Activated CD4-positive, alpha-beta T cell treated with anti-CD3 and anti-CD28 coated beads, Interleukin-2, amount 50 U/mL, for 24 hours (primary cell): ENCODE measurements at regions not wholly inside any gene's neighbourhood (a gene's known extent, or its start where the extent isn't known, plus 50 kb on each side); places are given as distances from the start of the nearest gene placed in this dataset.
A peak's percentile ranks its signal among the peaks of the same experiment; 100 is the strongest.
"Not testable (repeated sequence)": the region's sequence is repeated elsewhere in the genome, so short reads cannot be mapped to it uniquely, and the experiment has no call there.

Experiments used
- DNase-seq, 2 donors: peaks; one replicate each; pipeline ENCODE4 v3.0.0-alpha.2; 2020; ENCODE audit warnings: low read depth in 1 of 2, low spot score in 1 of 2

DNA sequence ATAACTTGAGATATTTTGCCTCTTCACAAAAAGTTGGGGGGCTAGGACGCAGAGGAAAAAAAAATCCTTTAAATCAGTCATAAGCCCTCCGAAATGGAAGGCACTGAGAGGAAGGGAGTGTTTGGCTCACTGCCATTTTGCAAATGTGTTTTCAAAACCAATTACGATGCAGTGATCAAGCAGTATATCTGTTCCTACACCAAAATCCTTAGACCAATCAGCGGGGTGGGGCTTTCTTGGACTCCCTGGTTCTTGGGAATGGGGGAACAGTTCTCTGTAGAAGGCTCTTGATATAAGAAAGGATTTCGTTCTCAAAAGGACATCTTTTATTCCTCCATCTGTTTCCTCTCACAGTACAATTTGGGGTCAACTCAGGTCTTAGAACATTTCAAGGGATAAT lies 478.6 kb upstream of the JARID2 start:
- DNase-seq: no peak

DNA sequence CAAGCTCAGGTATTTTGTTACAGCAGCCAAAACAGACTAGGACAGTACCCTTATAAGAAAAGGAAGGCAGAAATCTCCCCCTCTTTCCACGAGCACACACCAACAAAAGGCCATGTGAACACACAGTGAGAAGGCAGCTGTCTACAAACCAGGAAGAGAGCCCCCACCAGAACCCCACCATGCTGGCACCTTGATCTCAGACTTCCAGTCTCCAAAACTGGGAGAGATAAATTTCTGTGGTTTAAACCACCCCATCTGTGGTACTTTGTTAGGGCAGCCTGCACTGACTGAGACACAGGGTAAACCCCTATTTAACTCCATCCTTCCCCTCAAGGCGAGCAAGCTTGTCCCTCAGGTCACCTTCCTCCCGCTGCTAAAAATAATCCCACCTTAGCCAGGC lies 475.8 kb upstream of the JARID2 start:
- no peak for DNase-seq

DNA sequence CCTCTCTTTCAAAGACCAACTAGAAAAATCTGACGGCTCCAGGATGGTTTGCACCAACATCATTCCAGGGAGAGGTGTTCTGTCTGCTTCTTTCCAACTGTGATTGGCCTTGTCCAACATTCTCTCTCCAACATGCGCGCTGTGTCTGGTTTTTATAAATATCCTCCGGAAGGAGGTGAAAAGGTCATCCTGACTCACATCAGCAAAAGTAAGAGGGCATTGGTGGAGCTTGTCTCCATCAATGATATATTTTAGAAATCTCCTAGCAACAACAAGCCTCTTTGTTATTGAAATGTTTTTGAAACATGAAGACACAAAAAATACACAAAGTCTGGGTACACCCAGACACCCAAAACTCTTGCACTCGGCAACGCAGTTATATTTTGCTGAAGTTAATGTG lies 475.3 kb upstream of the JARID2 start:
- DNase-seq: no peak

DNA sequence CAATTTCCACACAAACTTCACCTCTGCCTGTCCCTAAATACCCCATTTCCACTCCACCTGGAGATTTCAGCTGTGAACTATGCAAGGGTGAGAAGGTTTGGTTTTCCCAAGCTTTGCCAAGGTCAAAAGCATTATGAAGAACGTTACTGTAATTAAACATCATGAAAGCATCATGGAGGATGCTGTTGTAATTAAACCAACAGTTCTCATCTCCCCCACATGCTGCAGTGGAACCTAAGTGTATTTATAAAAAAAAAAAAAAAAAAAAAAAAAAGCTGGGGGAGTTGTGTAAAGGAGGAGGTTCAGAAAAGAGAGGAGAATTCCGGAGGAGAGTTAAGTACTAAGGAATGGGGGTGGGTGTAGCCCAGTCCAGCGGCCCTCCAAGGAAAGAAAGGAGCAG lies 474.9 kb upstream of the JARID2 start:
- DNase-seq: no peak

DNA sequence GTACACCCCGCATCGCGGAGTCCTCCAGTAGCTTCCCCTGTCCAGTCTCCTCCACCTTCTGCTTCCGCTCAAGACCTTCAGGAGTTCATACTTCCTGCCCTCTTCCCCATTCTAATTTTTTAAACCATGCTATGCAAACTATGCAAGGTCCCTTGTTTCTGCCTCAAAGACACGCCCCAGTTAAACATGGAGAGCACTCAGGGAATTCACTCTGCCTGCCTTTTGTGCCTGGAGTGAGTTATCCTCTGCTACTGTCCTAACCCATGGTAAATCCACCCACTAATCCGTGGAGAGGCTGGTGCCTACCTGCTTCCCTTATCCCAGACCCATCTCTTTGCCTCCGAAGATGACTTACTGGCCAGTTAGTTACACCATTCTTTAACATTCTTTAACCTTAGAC lies 473.7 kb upstream of the JARID2 start:
- no peak for DNase-seq

DNA sequence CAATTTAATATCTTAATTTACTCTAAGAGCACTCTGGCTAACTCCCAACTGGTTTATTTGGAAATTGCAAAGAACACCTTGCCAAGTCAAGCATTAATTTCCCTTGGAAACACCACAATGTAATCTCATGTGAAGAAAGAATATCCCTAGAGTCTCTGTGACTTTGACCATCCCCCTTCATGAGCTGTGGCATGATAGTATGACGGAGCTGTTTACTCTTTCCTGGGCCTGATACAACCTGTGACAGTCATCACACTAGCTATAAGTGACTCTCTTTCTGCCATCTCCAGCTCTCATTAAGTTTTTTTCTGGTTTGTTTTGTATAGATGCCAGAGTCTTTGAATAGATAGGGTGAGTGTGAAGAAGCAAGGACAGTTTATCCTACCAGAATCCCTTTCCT lies 470.3 kb upstream of the JARID2 start:
- no peak for DNase-seq

DNA sequence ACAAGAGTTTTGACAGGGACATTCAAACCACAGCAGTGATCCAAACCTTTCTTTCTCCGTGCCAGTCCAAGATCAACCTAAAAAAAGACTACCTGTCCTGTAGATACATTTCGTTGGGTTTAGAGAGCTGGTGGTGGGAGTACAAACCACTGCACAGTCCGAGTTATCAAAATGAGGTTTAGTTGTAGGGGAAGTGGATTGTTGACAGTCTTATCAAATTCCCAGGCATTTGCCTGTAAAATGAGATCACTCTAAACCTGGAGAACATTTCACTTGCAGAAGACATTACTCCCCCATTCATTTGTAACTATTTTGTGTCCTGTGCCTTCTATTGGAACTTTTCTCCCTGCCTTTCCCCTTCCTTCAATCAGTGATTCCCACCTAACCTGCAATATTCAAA lies 469.6 kb upstream of the JARID2 start:
- no peak for DNase-seq

DNA sequence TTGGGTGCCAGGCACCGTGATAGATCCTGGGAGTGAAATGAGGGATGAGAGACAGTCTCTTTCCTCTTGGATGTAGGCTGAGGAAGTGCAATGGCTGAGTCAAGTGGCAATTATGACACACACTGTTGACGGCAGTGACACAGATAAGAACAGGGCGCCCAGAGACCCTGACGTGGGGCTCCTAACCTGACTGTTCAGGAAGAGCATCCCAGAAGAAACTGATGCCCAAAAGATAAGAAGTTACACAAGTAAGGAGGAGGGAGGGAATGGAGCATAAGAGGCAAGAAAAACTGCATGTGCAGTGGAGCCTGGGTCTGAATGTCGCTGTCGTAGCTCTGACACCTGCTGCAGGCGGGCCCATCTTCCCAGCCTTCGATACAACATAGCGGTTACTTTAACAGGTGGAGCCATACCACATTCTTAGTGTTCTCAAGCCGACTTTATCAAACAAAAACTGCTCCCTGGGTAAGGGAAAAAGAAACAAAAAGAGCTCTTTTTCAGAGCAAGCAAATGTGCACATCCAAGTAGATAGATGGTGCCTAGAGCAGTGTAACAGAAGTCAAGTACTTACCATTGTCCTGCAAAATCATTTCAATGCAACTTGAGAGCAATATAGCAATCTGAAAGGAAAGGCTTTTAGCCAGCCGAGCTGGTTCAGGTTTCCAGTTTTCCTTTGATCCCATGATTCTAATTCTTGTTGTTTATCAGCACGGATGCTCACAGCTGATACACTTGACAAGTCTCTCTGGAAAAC lies 463.9 kb upstream of the JARID2 start:
- DNase-seq: no peak

DNA sequence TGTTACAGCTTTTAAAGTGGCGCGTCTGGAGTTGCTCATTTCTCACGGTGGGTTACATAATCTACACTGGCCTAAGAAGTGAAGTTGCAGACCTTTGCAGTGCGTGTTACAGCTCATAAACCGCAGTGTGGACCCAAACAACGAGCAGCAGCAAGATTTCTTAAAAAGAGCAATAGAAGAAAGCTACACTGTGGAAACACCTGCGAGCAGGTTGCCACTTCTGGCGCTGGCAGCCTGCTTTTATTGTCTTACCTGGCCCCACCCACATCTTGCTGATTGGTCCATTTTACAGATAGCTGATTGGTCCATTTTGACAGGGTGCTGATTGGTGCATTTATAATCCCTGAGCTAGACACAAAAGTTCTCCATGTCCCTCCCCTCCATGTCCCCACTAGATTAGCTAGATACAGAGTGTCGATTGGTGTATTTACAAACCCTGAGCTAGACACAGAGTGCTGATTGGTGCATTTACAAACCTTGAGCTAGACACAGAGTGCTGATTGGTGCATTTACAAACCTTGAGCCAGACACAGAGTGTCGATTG lies 462.9 kb upstream of the JARID2 start:
- DNase-seq: not testable (repeated sequence)

DNA sequence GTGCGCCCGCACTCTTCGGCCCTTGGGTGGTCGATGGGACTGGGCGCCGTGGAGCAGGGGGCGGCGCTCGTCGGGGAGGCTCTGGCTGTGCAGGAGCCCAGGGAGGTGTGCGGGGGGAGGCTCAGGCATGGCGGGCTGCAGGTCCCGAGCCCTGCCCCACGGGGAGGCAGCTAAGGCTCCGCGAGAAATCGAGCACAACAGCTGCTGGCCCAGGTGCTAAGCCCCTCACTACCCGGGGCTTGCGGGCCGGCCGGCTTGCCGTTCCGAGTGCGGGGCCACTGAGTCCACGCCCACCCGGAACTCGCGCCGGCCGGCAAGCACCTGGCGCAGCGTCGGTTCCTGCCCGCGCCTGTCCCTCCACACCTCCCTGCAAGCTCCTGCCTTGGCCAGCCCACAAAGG lies 462.3 kb upstream of the JARID2 start:
- DNase-seq: no peak

DNA sequence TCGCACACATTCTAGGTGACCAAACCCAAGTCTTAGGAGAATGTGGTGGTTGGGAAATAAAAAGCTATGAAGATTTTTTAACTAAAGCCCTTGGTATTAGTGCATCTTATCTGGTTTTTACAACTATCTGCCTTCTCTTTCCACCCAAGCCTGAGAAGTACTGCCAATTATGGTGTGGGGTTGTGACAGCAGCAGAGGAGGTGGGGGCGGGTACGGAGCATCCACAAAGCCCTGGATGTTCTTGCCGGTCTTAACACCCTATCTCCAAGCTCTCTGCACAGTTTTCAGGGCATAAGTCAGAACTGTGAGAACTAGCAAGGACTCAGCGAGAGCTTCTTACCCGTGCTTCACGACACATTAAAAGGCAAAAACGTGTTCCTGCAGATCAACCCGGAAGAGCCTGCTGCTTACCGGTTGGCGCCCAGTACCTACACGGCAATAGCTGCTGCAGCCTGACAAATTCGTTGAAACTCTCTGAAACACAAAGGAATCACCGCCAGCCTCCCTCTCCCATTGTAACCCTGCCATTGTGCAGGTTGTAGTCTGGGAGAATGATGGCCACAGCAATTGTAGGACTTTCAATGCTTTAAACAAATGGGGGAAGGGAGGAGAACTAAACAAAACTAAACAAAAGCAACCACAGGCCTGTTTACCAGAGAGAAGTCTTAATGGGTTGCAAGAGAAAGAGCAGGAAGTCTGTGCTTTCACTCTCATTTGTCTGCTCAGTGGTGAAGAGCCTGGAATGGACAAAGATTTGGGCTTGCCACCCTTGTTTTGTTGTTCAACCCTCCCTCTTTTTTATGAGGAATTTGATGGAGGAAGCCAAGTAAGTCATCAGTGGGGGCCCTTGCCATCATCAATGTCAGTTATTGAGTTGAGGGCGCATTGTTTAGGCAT lies 461.0 kb upstream of the JARID2 start:
- DNase-seq: peak in 1 of 2 donors; percentile 2

DNA sequence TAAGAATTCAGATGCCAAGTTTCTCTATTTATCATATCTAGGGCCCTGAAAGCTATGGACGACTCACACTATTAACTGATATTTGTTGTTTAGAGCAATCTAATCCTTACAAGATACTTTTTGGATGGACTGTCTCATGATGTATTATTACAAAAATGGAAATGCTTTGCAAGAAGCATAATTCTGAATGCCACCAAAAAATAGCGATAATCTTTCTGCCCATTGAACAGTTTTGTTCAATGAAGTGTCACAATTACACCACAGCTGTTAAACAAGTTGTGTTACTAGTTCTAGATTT lies 460.4 kb upstream of the JARID2 start:
- no peak for DNase-seq

DNA sequence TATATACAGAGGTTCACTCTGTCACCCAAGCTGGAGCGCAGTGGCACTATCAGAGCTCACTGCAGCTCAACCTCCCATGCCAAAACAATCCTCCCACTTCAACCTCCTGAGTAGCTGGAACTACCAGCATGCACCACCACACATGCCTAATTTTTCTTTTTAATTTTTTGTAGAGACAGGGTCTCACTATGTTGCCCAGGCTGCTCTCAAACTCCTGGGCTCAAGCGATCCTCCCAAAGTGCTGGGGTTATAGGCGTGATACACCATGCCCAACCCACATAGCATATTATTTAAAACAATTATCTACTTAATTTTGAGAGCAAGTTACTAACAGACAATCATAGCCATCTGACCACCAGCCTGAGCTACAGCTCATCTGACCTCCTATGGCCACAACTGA lies 459.9 kb upstream of the JARID2 start:
- DNase-seq: no peak

DNA sequence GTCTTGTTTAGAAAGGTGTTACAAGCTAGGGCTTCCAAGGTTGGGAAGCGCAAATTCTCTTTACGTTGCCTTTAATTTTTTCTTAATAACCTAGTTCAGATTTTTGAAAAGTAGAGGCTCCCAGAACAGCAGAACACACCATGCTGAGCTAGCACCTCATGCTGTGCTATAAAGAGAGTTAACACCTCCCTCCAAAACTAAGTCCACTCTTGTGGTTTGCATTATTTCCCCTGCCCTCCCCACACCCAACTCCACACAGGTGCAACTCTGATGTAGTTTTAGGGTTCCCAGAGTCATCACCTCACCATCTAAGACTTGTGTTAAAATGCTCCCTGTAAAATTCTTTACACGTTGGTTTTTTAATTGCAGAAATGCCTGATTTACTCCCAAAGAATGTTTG lies 459.4 kb upstream of the JARID2 start:
- no peak for DNase-seq

DNA sequence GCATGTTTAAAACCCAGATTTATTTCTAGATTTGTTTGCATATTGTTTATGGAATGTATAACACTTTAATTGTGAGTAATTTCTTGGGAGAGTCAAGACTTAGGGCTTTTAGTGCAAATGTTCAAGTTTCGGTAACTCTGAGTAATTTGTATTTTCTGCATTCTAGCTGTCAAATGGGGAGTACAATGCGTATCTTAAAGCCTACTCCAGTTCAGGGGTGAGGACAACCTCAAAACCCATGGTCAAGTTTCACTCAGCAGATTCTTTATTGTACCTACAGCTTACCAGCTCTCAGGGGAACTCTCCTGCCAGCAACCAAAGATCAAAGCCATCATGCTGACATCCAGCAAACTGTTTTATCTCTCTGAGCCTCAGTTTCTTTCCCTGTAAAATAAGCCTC lies 458.6 kb upstream of the JARID2 start:
- DNase-seq: no peak

DNA sequence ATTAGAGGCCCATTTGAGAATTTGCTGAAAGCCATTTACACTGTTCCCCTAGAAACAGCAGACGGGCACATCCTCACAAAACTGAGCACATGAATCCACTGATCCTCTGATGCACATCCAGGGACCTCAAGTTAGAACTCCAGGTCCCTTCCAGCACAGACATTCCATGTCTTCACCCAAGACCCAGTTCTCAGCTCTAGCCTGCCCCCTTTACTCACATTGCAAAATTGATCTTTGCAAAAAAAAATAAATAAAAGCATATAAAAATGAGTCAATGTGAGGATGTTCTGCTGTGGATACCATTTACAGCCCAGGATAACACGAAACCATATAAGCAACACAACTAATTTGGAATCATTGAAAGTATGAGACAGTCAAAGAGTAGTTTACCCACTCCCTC lies 458.2 kb upstream of the JARID2 start:
- no peak for DNase-seq

DNA sequence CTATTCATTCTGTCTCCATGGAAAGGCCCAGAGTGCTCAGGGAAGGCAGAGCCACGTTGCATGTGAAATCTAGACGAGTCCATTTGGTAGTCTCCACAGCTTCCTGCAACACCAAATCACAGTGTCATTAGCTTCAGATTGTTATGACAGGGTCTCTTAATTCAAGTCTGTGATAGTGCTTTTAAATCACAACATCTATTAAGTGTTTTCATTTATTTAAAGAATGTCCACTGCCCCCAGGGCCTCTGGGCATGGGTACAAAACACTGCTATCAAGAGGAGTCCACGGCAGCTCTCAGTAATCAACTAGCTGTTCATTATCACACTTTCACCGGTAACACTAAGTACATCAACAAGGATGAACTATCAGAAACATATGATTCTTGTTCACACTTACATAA lies 455.9 kb upstream of the JARID2 start:
- DNase-seq: no peak

DNA sequence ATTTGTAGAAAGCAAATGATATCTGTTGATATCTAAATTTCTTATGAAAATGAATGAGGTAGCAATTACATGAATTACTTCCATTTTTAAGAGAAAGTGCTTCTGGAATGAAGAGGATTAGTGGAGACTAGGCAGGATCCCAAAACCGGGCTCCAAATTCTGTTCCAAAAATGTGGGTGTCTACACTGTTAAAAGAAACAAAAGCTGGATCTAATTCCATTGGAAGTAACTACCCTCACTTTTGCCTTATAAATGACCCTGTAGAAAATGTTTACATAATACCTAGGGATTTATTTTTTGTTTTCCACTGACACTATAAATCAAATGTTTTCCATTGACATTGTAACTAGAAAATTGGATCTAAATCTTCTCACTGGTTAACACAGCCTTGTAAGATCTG lies 454.9 kb upstream of the JARID2 start:
- DNase-seq: no peak

DNA sequence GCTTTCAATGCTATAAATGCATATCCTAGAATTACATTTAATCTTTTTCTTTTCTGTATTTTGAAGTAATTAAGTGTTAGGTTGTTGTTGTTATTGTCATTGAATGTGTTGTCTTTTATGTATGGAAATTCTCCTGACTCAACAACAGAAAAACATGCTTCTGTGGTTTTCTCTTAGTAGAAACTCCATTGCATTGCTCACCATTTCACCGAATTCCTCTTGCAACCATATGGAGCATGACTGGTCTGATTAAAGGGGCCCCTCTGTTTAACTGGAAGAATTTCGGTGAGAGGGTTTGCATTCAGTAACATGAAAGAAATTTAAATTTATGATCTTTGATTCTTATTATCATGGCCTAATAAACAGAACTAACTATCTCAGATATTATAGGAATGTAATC lies 454.3 kb upstream of the JARID2 start:
- DNase-seq: no peak

DNA sequence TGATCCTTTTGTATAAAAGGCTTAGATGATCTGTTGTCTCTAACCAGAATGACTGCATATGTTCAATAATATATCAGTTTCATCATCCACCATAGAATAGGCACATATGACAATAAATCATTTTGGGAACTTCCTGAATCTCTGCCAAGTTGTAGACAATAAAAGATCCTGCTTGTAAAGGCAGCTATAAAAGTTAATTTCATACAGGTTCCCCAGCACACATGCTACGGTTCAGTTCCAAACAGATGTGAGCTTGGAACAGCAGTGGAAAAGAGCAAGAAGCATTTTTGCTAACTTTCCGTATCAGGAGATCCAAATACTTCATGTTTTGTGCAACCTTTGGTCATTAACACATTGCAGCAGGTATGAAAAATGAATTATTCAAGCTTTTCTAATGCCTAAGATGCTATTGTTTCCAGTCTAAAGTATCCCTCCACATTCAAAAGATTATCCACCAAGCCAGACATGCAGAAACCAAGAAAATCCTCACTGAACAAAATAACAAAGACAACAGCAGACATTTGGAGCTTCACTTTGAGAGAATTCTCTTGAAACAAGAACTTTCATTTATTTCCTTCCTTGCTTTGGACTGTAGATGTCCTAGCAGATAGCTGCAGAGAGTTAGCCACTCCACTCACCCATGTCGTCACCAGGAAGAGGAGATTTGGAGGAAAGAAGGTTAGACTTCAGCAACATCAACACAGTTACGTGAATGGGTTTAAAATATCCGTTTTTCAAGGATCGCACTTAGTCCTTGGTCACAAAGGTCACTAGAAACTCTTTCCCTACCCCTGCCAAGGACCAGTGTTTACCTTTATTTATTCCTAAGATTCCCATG lies 453.5 kb upstream of the JARID2 start:
- DNase-seq: no peak

DNA sequence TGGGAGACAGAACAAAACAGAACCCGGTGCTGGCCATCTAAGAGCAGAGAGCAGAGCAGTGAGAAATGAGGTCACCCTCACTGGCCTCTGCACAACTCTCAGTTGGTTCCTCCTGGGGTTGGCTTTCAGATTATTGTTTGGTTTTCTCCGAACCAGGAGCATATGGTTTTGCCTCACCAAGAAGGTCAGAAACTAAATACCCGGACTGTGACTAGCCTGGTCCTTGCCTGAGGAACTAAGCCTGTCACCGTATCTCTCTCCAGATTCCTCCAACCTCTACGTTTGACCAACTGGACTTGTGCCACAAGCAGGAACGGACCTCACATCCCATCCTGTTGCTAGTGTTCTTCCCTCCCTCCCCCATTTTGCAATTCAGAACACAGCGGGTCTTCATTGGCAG lies 450.4 kb upstream of the JARID2 start:
- no peak for DNase-seq
